CD4-positive, alpha-beta T cell treated with Interleukin-15 for 1 hour (primary cell): ENCODE measurements at regions not wholly inside any gene's neighbourhood (a gene's known extent, or its start where the extent isn't known, plus 50 kb on each side); places are given as distances from the start of the nearest gene placed in this dataset.

Experiments used
- DNase-seq: peaks from one replicate; pipeline ENCODE4 v3.0.0-alpha.2; 2020

GRCh38 chr12:116463366-116463765, 95.8 kb upstream of the MAP1LC3B2 start:
- DNase-seq, result no peak

GRCh38 chr12:116465407-116465806, 93.8 kb upstream of the MAP1LC3B2 start:
- DNase-seq, result no peak

- DNase-seq, result no peak
Observed at GRCh38 chr12:116465856-116466255, 93.3 kb upstream of the MAP1LC3B2 start.

GRCh38 chr12:116466536-116466935, 92.6 kb upstream of the MAP1LC3B2 start:
- DNase-seq, result no peak

- DNase-seq, result no peak
Observed at GRCh38 chr12:116469344-116469743, 89.8 kb upstream of the MAP1LC3B2 start.

GRCh38 chr12:116471544-116471943, 87.6 kb upstream of the MAP1LC3B2 start:
- DNase-seq, result no peak

GRCh38 chr12:116472193-116472592, 87.0 kb upstream of the MAP1LC3B2 start:
- no peak for DNase-seq

GRCh38 chr12:116473416-116473815, 85.8 kb upstream of the MAP1LC3B2 start:
- no peak for DNase-seq

- no peak for DNase-seq
Observed at GRCh38 chr12:116474331-116474730, 84.8 kb upstream of the MAP1LC3B2 start.

GRCh38 chr12:116474899-116475298, 84.3 kb upstream of the MAP1LC3B2 start:
- DNase-seq, result no peak

GRCh38 chr12:116476227-116476822, 82.9 kb upstream of the MAP1LC3B2 start:
- no peak for DNase-seq

- no peak for DNase-seq
Observed at GRCh38 chr12:116478243-116478773, 80.9 kb upstream of the MAP1LC3B2 start.

GRCh38 chr12:116480210-116480810, 78.9 kb upstream of the MAP1LC3B2 start:
- no peak for DNase-seq

- no peak for DNase-seq
Observed at GRCh38 chr12:116481726-116482125, 77.5 kb upstream of the MAP1LC3B2 start.

- no peak for DNase-seq
Observed at GRCh38 chr12:116482179-116482578, 77.0 kb upstream of the MAP1LC3B2 start.

- no peak for DNase-seq
Observed at GRCh38 chr12:116482859-116483258, 76.3 kb upstream of the MAP1LC3B2 start.

GRCh38 chr12:116483959-116484750, 75.0 kb upstream of the MAP1LC3B2 start:
- no peak for DNase-seq

GRCh38 chr12:116484807-116485206, 74.4 kb upstream of the MAP1LC3B2 start:
- no peak for DNase-seq

GRCh38 chr12:116489116-116489515, 70.1 kb upstream of the MAP1LC3B2 start:
- DNase-seq, result no peak

GRCh38 chr12:116490471-116490870, 68.7 kb upstream of the MAP1LC3B2 start:
- no peak for DNase-seq

- no peak for DNase-seq
Observed at GRCh38 chr12:116492703-116493324, 66.4 kb upstream of the MAP1LC3B2 start.

- DNase-seq, result no peak
Observed at GRCh38 chr12:116495260-116495659, 63.9 kb upstream of the MAP1LC3B2 start.

GRCh38 chr12:116497051-116497591, 62.1 kb upstream of the MAP1LC3B2 start:
- DNase-seq, result no peak
